HAP-1 (cell line): ENCODE measurements at regions not wholly inside any gene's neighbourhood (a gene's known extent, or its start where the extent isn't known, plus 50 kb on each side); places are given as distances from the start of the nearest gene placed in this dataset.

ENCODE experiments used
- DNase-seq, 2 experiments: peaks; one replicate each; pipeline ENCODE4 v3.0.0-alpha.2; 2016 to 2020; ENCODE audit warnings: low spot score in 2 of 2
- H3K27me3 ChIP-seq: fragments of 250-450 bp; sonication (Bioruptor Pico); 2 replicates; pipeline ENCODE4 v1.5.1; 2020; ENCODE audit warnings: low read depth, mild to moderate bottlenecking, moderate library complexity
- H3K36me3 ChIP-seq: fragments of 250-450 bp; sonication (Bioruptor Pico); replicated peaks from 2 replicates; pipeline ENCODE4 v1.5.1; 2020; ENCODE audit warnings: mild to moderate bottlenecking
- H3K4me1 ChIP-seq: fragments of 250-450 bp; sonication (Bioruptor Pico); 2 replicates; pipeline ENCODE4 v1.5.1; 2020; ENCODE audit warnings: mild to moderate bottlenecking
- H3K4me3 ChIP-seq: fragments of 250-450 bp; sonication (Bioruptor Pico); 2 replicates; pipeline ENCODE4 v1.5.1; 2020; ENCODE audit warnings: mild to moderate bottlenecking, moderate library complexity
- H3K9me3 ChIP-seq: fragments of 250-450 bp; sonication (Bioruptor Pico); 2 replicates; pipeline ENCODE4 v1.5.1; 2020; ENCODE audit warnings: mild to moderate bottlenecking, moderate library complexity
- in situ Hi-C: fragments of 300-500 bp; cut with MboI; formaldehyde crosslinking; loops from 3 replicates; pipeline ENCODE4 v1.14.3; 2020; ENCODE audit warnings: low sequenced_read_pairs, inconsistent platforms, mixed read lengths

GRCh38 chr17:77297693-77298666, 157.2 kb downstream of the SEC14L1 start:
- in situ Hi-C loops: no loop called here

GRCh38 chr17:77298811-77299210, 158.0 kb downstream of the SEC14L1 start:
- H3K4me1 ChIP-seq: no peaks in the 10 kb centered on the region
- H3K27me3 ChIP-seq: no peaks in the 10 kb centered on the region
- H3K9me3 ChIP-seq: no peaks in the 10 kb centered on the region
- no peak for DNase-seq
- peaks cover 8% of the 10 kb centered on the region for H3K36me3 ChIP-seq
- in situ Hi-C loops: no loop called here
- no peak overlapping the region for H3K4me3 ChIP-seq

More at GRCh38 chr17:77297693-77298666, 157.2 kb downstream of the SEC14L1 start:
- H3K9me3 ChIP-seq: no peaks in the 10 kb centered on the region
- no peak overlapping the region for H3K4me3 ChIP-seq
- H3K36me3 ChIP-seq: peaks cover 8% of the 10 kb centered on the region
- no peak for DNase-seq
- no peaks in the 10 kb centered on the region for H3K27me3 ChIP-seq
- H3K4me1 ChIP-seq: no peaks in the 10 kb centered on the region

DNA sequence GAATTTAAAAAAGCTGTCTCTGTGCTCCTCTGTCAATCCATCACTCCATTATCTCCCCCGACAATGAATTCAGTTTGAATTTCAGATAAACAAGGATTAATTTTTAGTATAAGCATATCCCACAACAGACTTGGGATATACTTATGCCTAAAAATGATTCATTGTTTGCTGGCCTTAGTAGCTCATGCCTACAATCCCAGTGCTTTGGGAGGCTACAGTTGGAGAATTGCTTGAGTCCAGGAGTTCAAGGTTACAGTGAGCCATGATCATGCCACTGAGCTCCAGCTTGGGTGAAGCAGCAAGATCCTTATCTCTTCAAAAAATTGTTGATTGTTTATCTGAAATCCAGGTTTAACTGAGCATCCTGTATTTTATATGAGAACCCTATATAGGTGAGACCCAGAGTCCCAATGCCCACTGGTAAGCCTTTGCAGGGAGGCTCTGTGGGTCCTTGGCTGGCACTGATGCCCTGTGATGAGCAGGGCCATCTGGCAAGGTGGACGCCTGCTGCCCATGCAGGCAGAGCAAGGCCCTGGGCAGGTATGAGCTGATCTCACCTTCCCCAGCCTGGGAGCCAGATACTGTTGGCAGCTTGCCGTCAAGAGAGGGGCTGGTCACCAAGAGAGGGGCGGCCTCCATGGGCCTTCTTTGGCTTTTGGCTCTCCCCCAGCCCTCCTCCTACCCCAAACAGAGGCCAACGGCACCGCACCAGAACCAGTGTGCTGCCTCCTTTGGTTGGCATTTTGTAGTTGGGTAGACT, 158.7 kb downstream of the SEC14L1 start:
- Histone ChIP-seq H3K27me3 (no peaks in the 10 kb centered on the region), H3K4me1 (no peaks in the 10 kb centered on the region), H3K36me3 (peaks cover 7% of the 10 kb centered on the region), H3K9me3 (no peaks in the 10 kb centered on the region), H3K4me3 (no peak overlapping the region)
- no peak for DNase-seq
- in situ Hi-C loops: no loop called here

GRCh38 chr17:77300016-77300686, 159.4 kb downstream of the SEC14L1 start:
- Histone ChIP-seq H3K9me3 (no peaks in the 10 kb centered on the region), H3K36me3 (peaks cover under 1% of the 10 kb centered on the region; the same call in 1 of the 2 replicates), H3K4me1 (no peaks in the 10 kb centered on the region), H3K4me3 (no peak overlapping the region), H3K27me3 (no peaks in the 10 kb centered on the region)
- in situ Hi-C loops: no loop called here
- no peak for DNase-seq

DNA sequence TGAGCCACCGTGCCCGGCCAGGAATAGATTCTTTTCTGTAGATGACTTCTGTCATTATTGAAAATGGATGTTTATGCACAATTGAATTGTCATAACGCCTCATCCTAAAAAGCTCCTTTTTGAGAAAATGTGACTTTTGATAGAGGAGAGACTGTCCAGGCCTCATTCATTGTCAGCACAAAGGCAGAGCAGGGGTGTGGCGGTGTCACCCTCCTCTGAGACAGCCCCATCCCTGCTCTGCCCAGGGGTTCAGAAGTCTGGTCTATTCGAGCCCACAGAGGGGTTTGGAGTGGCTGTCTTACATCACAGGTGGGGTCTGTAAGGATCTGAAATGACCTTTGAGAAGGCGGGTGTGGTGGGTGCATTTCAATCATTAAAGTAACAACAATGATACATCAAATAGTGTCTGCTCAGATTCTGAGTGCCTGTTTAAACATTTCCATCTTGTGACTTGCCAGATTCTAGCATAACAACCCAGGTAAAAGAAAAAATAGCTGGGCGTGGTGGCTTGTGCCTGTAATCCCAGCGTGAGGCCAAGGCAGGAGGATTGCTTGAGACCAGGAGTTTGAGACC, 161.0 kb downstream of the SEC14L1 start:
- Histone ChIP-seq H3K27me3 (no peaks in the 10 kb centered on the region), H3K9me3 (no peaks in the 10 kb centered on the region), H3K4me1 (no peaks in the 10 kb centered on the region), H3K4me3 (no peak overlapping the region), H3K36me3 (no peaks in the 10 kb centered on the region; the same call in 1 of the 2 replicates)
- in situ Hi-C loops: no loop called here
- DNase-seq: no peak

DNA sequence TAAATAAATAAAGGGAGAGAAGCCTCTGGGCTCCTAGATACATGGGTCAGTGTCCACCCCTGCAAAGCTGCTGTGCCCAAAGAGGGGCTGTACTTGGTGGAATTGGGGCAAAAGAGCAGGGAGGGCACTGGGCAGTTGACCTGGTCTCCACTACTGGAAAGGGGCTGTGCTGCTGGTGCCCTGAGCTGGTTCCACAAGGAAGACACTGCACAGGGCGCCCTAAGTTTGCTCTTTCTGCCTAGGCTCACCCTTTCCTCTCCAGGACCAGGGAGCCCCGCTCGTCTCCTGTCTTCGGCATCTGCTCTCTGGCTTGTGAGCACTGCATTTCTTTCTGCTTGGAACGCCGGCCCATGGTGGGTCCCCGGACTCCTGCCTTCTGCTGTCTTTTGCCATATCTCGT, 161.9 kb downstream of the SEC14L1 start:
- no peaks in the 10 kb centered on the region for H3K4me1 ChIP-seq
- no peak for DNase-seq
- in situ Hi-C loops: no loop called here
- no peaks in the 10 kb centered on the region; the same call in 1 of the 2 replicates for H3K36me3 ChIP-seq
- no peak overlapping the region for H3K4me3 ChIP-seq
- H3K9me3 ChIP-seq: no peaks in the 10 kb centered on the region
- H3K27me3 ChIP-seq: no peaks in the 10 kb centered on the region

DNA sequence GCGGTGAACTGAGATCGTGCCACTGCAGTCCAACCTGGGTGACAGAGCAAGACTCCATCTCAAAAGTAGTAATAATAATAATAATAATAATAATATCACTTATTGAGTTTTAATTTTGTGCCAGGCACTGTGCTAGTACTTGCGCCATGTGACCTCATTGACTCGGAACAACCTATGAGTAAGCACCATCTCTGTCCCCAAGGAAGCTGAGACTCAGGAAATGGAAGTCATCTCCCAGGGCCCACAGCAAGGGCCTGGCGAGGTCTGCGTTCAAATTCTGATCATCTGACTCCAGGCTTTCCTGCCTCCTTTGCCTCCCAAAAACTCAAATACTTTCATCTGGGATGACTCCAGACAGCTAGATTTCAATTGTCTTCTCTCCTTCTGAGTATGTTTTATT, 162.9 kb downstream of the SEC14L1 start:
- H3K9me3 ChIP-seq: no peaks in the 10 kb centered on the region
- H3K27me3 ChIP-seq: no peaks in the 10 kb centered on the region
- no peak overlapping the region for H3K4me3 ChIP-seq
- in situ Hi-C loops: no loop called here
- no peak for DNase-seq
- no peaks in the 10 kb centered on the region for H3K4me1 ChIP-seq
- peaks cover 6% of the 10 kb centered on the region; the same call in 1 of the 2 replicates for H3K36me3 ChIP-seq

- Histone ChIP-seq H3K4me3 (no peak overlapping the region), H3K36me3 (peaks cover 6% of the 10 kb centered on the region; the same call in 1 of the 2 replicates), H3K9me3 (no peaks in the 10 kb centered on the region), H3K4me1 (no peaks in the 10 kb centered on the region), H3K27me3 (no peaks in the 10 kb centered on the region)
- DNase-seq: no peak
- in situ Hi-C loops: no loop called here
Measured at GRCh38 chr17:77304051-77304745, 163.4 kb downstream of the SEC14L1 start.

DNA sequence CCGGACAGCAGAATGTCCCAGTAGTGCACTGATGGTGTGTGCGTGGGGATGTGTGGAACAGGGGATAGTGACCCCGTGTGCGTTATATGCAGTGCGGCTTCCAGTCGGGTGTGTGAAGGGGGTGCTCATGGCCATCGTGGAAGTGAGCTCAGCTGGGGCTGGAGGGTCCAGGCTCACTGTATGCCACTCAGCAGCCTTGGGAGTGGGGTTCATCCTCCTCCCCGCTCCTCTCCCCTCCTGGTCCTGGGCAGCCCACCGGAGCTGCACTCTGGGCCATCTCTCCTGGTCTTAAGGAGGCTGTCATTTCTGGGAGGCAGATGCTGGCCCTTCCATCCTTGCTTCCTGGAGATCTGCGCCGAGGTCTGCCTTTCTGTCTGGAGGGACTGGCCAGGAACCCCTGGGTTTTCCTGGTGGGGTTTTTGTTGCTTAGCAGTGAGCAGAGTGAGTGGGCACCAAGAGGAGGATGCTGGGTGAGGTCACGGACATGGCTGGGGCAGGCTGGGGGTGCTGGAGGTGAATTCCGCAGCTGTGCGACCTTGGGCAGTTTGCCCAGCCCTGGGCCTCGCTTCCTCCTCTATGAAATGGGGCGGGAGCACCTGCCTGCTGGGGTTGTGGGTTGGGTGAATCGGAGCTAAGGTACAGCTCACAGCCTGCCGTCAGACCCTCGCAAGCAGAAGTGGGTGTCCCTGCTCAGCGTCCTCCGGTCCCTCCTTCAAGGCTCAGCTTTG, 164.1 kb downstream of the SEC14L1 start:
- Histone ChIP-seq H3K4me3 (no peak overlapping the region), H3K36me3 (peaks cover 6% of the 10 kb centered on the region; the same call in 1 of the 2 replicates), H3K27me3 (no peaks in the 10 kb centered on the region), H3K4me1 (no peaks in the 10 kb centered on the region), H3K9me3 (no peaks in the 10 kb centered on the region)
- no peak for DNase-seq
- in situ Hi-C loops: no loop called here

DNA sequence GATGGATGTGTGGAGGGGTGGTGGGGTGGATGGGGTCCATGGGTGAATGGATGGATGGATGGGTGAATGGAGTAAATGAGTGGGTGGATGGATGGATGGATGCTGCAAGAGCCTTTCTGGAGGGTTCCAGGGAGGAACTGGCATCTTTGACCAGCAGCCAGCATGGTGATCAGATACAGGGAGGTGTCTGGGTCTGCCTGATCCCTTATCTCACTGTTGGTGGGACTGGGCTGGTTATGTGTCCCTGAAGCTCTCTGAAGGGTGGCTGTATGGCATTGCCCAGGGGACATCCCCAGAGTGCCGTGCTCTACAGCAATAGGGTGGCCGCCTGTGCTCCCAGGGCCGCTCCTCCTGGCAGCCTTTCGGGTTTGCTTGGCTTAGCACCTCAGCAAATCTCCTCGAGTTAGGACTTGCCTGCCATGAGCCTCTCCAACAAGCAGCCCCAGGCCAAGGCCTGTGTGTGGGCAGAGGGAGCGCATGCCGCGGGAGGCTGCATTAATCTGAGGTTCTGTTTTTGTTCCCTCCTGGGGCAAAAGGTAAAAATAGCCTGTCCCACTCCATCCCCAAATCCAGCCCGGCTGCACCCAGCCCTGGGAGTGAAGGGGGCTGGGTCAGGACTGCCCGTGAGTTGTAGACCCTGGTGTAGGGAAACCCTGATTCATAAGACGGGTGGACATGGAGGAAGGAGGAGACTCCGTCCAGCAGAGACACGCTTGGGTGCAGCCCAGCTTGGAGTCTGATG, 165.4 kb downstream of the SEC14L1 start:
- Histone ChIP-seq H3K36me3 (peaks cover 6% of the 10 kb centered on the region; the same call in 1 of the 2 replicates), H3K4me3 (no peak overlapping the region), H3K4me1 (no peaks in the 10 kb centered on the region), H3K9me3 (no peaks in the 10 kb centered on the region), H3K27me3 (no peaks in the 10 kb centered on the region)
- in situ Hi-C loops: no loop called here
- no peak for DNase-seq

DNA sequence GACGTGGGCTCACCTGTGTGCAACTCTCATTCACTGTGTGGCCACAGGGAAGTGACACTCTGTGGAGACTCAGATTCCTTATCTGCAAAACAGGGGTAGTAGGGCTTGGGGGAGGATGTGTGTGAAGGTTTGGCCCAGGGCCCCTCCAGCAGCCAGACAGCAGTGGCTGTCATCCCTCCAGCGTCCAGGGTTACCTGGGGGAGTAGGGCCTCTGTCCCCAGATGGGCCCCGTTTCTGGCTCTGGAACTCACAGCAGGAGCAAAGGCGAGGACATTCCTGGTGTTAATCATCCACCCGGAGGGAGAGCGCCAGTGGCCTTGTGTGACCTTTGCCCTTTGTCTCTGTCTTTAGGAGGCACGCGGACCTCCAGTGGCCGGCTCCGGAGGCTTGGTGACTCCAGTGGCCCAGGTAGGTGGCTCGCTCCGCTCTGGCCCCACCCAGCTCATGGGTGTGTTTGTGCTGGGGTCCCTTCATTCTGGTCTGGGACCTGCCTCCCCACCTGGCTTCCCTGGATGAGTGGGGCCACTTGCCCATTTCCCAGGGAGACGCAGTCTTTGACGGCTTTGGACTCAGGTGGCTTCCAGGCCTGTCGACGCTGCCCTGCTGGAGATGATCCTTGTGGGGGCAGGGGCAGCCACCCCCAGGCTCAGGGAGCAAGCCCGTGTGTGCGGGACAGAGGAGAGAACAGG, 166.2 kb downstream of the SEC14L1 start:
- in situ Hi-C loops: no loop called here
- DNase-seq: no peak
- Histone ChIP-seq H3K9me3 (no peaks in the 10 kb centered on the region), H3K4me3 (no peak overlapping the region), H3K27me3 (no peaks in the 10 kb centered on the region), H3K4me1 (no peaks in the 10 kb centered on the region), H3K36me3 (peaks cover 6% of the 10 kb centered on the region)
